ENCODE measurements at regions not wholly inside any gene's neighbourhood (a gene's known extent, or its start where the extent isn't known, plus 50 kb on each side); places are given as distances from the start of the nearest gene placed in this dataset.
A peak's percentile ranks its signal among the peaks of the same experiment; 100 is the strongest.

DNA sequence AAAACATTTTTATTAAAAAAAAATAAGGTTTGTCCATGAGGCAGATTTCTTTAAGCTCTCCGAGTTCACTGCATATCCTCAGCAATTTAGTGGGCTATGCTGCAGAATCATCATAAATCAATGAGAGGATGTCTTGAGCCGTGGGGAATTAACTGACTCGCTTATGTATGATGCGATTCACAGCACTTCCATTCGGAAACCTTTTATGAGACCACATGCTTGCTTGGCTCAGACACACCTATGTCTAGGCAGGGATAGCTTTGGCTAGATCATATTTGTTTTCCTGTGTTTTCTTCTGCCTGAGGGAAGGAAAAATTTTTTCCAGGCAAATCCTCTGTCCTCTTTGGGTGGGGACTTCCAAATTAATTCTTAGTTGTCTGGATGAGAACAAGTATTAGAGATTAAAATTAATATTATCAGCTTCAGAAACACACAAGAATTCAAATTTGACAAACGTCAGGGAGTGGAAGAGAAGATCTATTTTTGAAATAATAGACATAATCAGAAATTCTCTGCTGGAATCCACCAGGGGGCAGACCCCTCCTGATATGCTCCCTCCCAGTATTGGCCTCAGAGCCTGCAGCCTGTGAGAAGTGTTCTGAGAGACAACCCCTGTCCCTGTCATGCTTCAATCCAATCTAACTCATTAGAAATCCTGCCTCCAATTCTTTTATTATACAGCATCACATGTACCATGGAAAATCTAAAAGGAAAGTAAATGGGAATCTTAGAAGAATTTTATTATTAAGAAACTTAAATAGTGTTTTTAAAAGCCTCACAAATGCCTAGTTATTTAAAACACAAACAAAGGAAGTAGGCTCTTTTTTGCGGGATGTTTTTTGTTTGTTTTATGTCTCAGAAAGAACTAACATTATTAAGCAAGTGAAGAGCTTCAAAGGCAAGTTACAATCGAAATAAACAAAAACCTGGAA lies 345.1 kb upstream of the TACR3 start:
- no peaks in the 10 kb centered on the region for H3K36me3 ChIP-seq (ENCODE audit: low read depth)
- peak; percentile 82; the same call in 2 of the 3 replicates for ATAC-seq (ENCODE audit: low read depth)

DNA sequence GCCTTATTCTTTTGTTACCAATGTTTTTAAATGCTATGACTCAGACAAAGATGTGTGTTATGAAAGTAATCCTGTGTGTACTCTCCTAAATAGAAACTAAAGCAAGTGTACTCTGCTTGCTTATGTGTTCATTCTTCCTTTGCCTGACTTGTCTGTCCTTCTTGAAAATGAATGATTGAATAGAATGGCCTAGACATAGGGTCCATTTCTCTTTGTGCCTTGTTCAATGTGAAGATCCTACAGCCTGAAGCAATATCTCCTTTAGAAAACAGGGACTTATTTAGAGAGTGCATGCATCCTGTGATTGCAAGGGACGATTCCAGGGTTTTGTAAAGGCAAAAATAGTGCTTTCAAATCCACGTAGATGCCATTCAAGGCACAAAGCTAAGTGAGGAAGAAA lies 343.6 kb upstream of the TACR3 start:
- TF ChIP-seq, protein P1, sequence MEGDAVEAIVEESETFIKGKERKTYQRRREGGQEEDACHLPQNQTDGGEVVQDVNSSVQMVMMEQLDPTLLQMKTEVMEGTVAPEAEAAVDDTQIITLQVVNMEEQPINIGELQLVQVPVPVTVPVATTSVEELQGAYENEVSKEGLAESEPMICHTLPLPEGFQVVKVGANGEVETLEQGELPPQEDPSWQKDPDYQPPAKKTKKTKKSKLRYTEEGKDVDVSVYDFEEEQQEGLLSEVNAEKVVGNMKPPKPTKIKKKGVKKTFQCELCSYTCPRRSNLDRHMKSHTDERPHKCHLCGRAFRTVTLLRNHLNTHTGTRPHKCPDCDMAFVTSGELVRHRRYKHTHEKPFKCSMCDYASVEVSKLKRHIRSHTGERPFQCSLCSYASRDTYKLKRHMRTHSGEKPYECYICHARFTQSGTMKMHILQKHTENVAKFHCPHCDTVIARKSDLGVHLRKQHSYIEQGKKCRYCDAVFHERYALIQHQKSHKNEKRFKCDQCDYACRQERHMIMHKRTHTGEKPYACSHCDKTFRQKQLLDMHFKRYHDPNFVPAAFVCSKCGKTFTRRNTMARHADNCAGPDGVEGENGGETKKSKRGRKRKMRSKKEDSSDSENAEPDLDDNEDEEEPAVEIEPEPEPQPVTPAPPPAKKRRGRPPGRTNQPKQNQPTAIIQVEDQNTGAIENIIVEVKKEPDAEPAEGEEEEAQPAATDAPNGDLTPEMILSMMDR (IDR thresholded peaks at IDR 0.05; ENCODE audit: poor library complexity, severe bottlenecking), result no peak
- DNase-seq (ENCODE audit: low spot score), result no peak
- Histone ChIP-seq H3K27ac (ENCODE audit: poor library complexity, severe bottlenecking) (no peak overlapping the region), H3K27me3 (ENCODE audit: insufficient read depth, poor library complexity, severe bottlenecking) (no peaks in the 10 kb centered on the region), H3K36me3 (ENCODE audit: low read depth) (no peaks in the 10 kb centered on the region), H3K4me1 (ENCODE audit: insufficient read depth, poor library complexity, severe bottlenecking) (peaks cover 6% of the 10 kb centered on the region), H3K9me3 (ENCODE audit: severe bottlenecking) (no peaks in the 10 kb centered on the region), H3K4me3 (ENCODE audit: severe bottlenecking) (no peak overlapping the region)
- ATAC-seq (ENCODE audit: low read depth), result no peak

More for the DNA sequence above, 345.1 kb upstream of the TACR3 start:
- TF ChIP-seq, protein P1 (IDR thresholded peaks at IDR 0.05; ENCODE audit: poor library complexity, severe bottlenecking), result peak; percentile 79
- H3K27ac ChIP-seq (ENCODE audit: poor library complexity, severe bottlenecking), result no peak overlapping the region
- no peak overlapping the region for H3K4me3 ChIP-seq (ENCODE audit: severe bottlenecking)
- no peaks in the 10 kb centered on the region for H3K9me3 ChIP-seq (ENCODE audit: severe bottlenecking)
- H3K27me3 ChIP-seq (ENCODE audit: insufficient read depth, poor library complexity, severe bottlenecking), result no peaks in the 10 kb centered on the region
- DNase-seq (ENCODE audit: low spot score), result no peak
- H3K4me1 ChIP-seq (ENCODE audit: insufficient read depth, poor library complexity, severe bottlenecking), result peaks cover 6% of the 10 kb centered on the region

DNA sequence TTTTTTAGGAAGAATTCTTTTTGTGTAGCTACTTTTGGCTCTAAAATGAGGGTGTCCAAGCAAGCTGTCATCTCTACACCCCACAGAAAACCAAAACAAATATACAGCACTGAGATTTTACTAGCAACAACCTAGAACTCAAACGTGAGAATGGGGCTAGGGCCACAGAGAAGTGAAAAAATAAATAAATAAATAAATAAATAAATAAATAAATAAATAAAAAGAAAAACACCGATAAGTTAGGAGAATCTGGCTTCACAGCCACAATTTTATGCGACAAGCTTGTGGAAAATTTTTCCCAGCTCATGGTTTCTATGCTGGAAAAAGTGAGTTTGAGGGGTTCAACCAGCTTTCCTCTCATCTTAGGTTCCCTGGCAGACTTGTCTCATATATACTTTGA lies 324.6 kb upstream of the TACR3 start:
- DNase-seq (ENCODE audit: low spot score) (no peak), ATAC-seq (ENCODE audit: low read depth) (no peak)
- Histone ChIP-seq H3K27ac (ENCODE audit: poor library complexity, severe bottlenecking) (no peak overlapping the region), H3K9me3 (ENCODE audit: severe bottlenecking) (no peaks in the 10 kb centered on the region), H3K27me3 (ENCODE audit: insufficient read depth, poor library complexity, severe bottlenecking) (no peaks in the 10 kb centered on the region), H3K4me3 (ENCODE audit: severe bottlenecking) (no peak overlapping the region), H3K36me3 (ENCODE audit: low read depth) (no peaks in the 10 kb centered on the region), H3K4me1 (ENCODE audit: insufficient read depth, poor library complexity, severe bottlenecking) (no peaks in the 10 kb centered on the region)
- TF ChIP-seq, protein P1 (IDR thresholded peaks at IDR 0.05; ENCODE audit: poor library complexity, severe bottlenecking), result no peak

GRCh38 chr4:104032896-104033295 lies 313.1 kb upstream of the TACR3 start:
- Histone ChIP-seq H3K27me3 (ENCODE audit: insufficient read depth, poor library complexity, severe bottlenecking) (no peaks in the 10 kb centered on the region), H3K27ac (ENCODE audit: poor library complexity, severe bottlenecking) (no peak overlapping the region), H3K36me3 (ENCODE audit: low read depth) (no peaks in the 10 kb centered on the region), H3K9me3 (ENCODE audit: severe bottlenecking) (no peaks in the 10 kb centered on the region), H3K4me3 (ENCODE audit: severe bottlenecking) (no peak overlapping the region), H3K4me1 (ENCODE audit: insufficient read depth, poor library complexity, severe bottlenecking) (no peaks in the 10 kb centered on the region)
- TF ChIP-seq, protein P1 (IDR thresholded peaks at IDR 0.05; ENCODE audit: poor library complexity, severe bottlenecking), result no peak
- DNase-seq (ENCODE audit: low spot score), result no peak
- ATAC-seq (ENCODE audit: low read depth), result no peak

GRCh38 chr4:104025251-104025650 lies 305.5 kb upstream of the TACR3 start:
- no peaks in the 10 kb centered on the region for H3K27me3 ChIP-seq (ENCODE audit: insufficient read depth, poor library complexity, severe bottlenecking)
- ATAC-seq (ENCODE audit: low read depth) (no peak), DNase-seq (ENCODE audit: low spot score) (no peak)
- no peaks in the 10 kb centered on the region for H3K36me3 ChIP-seq (ENCODE audit: low read depth)
- TF ChIP-seq, protein P1 (IDR thresholded peaks at IDR 0.05; ENCODE audit: poor library complexity, severe bottlenecking), result no peak
- no peak overlapping the region for H3K27ac ChIP-seq (ENCODE audit: poor library complexity, severe bottlenecking)
- H3K4me1 ChIP-seq (ENCODE audit: insufficient read depth, poor library complexity, severe bottlenecking), result no peaks in the 10 kb centered on the region
- no peaks in the 10 kb centered on the region for H3K9me3 ChIP-seq (ENCODE audit: severe bottlenecking)
- H3K4me3 ChIP-seq (ENCODE audit: severe bottlenecking), result no peak overlapping the region
